ENCODE measurements at regions not wholly inside any gene's neighbourhood (a gene's known extent, or its start where the extent isn't known, plus 50 kb on each side); places are given as distances from the start of the nearest gene placed in this dataset.

- no peaks in the 10 kb centered on the region for H3K27me3 Mint-ChIP-seq
- H3K27ac Mint-ChIP-seq, result no peak overlapping the region
- no peaks in the 10 kb centered on the region for H3K4me1 ChIP-seq (ENCODE audit: insufficient read depth, low read length)
- no peak overlapping the region for H3K4me3 Mint-ChIP-seq
- ChIA-PET POLR2A (ENCODE audit: partially characterized antibody) (no interaction called here), CTCF (ENCODE audit: partially characterized antibody) (no interaction called here)
- peaks cover 4 to 29% (median 14%) of the 10 kb centered on the region in 8 donors for H3K9me3 Mint-ChIP-seq
- DNase-seq, result no peak
- H3K36me3 ChIP-seq (ENCODE audit: insufficient read depth, low read length), result no peaks in the 10 kb centered on the region
- no peak overlapping the region for H3K4me3 ChIP-seq (ENCODE audit: low read length in 2 of 2)
- H3K9me3 ChIP-seq (ENCODE audit: control insufficient read depth in 1 of 2, low read length in 2 of 2), result no peaks in the 10 kb centered on the region
- no peaks in the 10 kb centered on the region for H3K36me3 Mint-ChIP-seq
- H3K27ac ChIP-seq (ENCODE audit: low read depth, low read length), result no peak overlapping the region
- H3K27me3 ChIP-seq (ENCODE audit: insufficient read depth, low read length), result no peaks in the 10 kb centered on the region
- no peaks in the 10 kb centered on the region for H3K4me1 Mint-ChIP-seq
- intact Hi-C loops (cut with micrococcal nuclease), result no loop called here
Measured at GRCh38 chr11:80569832-80570231, 1129.0 kb upstream of the TENM4 start.

GRCh38 chr11:80565231-80565630 is 1124.4 kb upstream of the TENM4 start:
- Histone ChIP-seq H3K27ac (ENCODE audit: low read depth, low read length) (no peak overlapping the region), H3K27me3 (ENCODE audit: insufficient read depth, low read length) (no peaks in the 10 kb centered on the region), H3K9me3 (ENCODE audit: control insufficient read depth in 1 of 2, low read length in 2 of 2) (no peaks in the 10 kb centered on the region), H3K4me3 (ENCODE audit: low read length in 2 of 2) (no peak overlapping the region), H3K36me3 (ENCODE audit: insufficient read depth, low read length) (no peaks in the 10 kb centered on the region), H3K4me1 (ENCODE audit: insufficient read depth, low read length) (no peaks in the 10 kb centered on the region)
- peaks cover 0 to 17% (median 5%) of the 10 kb centered on the region in 8 donors for H3K9me3 Mint-ChIP-seq
- intact Hi-C loops (cut with micrococcal nuclease), result no loop called here
- H3K27me3 Mint-ChIP-seq, result no peaks in the 10 kb centered on the region
- no peak overlapping the region for H3K27ac Mint-ChIP-seq
- ChIA-PET CTCF (ENCODE audit: partially characterized antibody) (no interaction called here), POLR2A (ENCODE audit: partially characterized antibody) (no interaction called here)
- no peaks in the 10 kb centered on the region for H3K4me1 Mint-ChIP-seq
- H3K36me3 Mint-ChIP-seq, result no peaks in the 10 kb centered on the region
- no peak overlapping the region for H3K4me3 Mint-ChIP-seq
- DNase-seq, result no peak

- DNase-seq, result no peak
- intact Hi-C loops (cut with micrococcal nuclease), result no loop called here
- Histone ChIP-seq H3K27me3 (ENCODE audit: insufficient read depth, low read length) (no peaks in the 10 kb centered on the region), H3K36me3 (ENCODE audit: insufficient read depth, low read length) (no peaks in the 10 kb centered on the region), H3K4me3 (ENCODE audit: low read length in 2 of 2) (no peak overlapping the region), H3K27ac (ENCODE audit: low read depth, low read length) (no peak overlapping the region), H3K9me3 (ENCODE audit: control insufficient read depth in 1 of 2, low read length in 2 of 2) (no peaks in the 10 kb centered on the region), H3K4me1 (ENCODE audit: insufficient read depth, low read length) (no peaks in the 10 kb centered on the region)
- CTCF ChIA-PET (ENCODE audit: partially characterized antibody), result no interaction called here
- POLR2A ChIA-PET (ENCODE audit: partially characterized antibody), result no interaction called here
- H3K9me3 Mint-ChIP-seq, result peaks cover 0 to 14% (median 10%) of the 10 kb centered on the region in 8 donors
- H3K4me3 Mint-ChIP-seq, result no peak overlapping the region
- no peaks in the 10 kb centered on the region for H3K27me3 Mint-ChIP-seq
- no peaks in the 10 kb centered on the region for H3K4me1 Mint-ChIP-seq
- H3K27ac Mint-ChIP-seq, result no peak overlapping the region
- H3K36me3 Mint-ChIP-seq, result no peaks in the 10 kb centered on the region
Measured at GRCh38 chr11:80562523-80563125, 1121.8 kb upstream of the TENM4 start.

- DNase-seq, result no peak
- Mint-ChIP-seq H3K27ac (no peak overlapping the region), H3K27me3 (no peaks in the 10 kb centered on the region), H3K36me3 (no peaks in the 10 kb centered on the region), H3K4me3 (no peak overlapping the region), H3K4me1 (no peaks in the 10 kb centered on the region), H3K9me3 (peaks cover 0 to 20% (median 10%) of the 10 kb centered on the region in 8 donors)
- Histone ChIP-seq H3K9me3 (ENCODE audit: control insufficient read depth in 1 of 2, low read length in 2 of 2) (no peaks in the 10 kb centered on the region), H3K27me3 (ENCODE audit: insufficient read depth, low read length) (no peaks in the 10 kb centered on the region), H3K27ac (ENCODE audit: low read depth, low read length) (no peak overlapping the region), H3K4me3 (ENCODE audit: low read length in 2 of 2) (no peak overlapping the region), H3K4me1 (ENCODE audit: insufficient read depth, low read length) (no peaks in the 10 kb centered on the region), H3K36me3 (ENCODE audit: insufficient read depth, low read length) (no peaks in the 10 kb centered on the region)
- ChIA-PET CTCF (ENCODE audit: partially characterized antibody) (no interaction called here), POLR2A (ENCODE audit: partially characterized antibody) (no interaction called here)
- intact Hi-C loops (cut with micrococcal nuclease), result loop anchor here (10.0 kb wide), 1 partner anchor 65 kb away; no protein-coding TSS in a partner anchor
Measured at GRCh38 chr11:80559942-80560341, 1119.1 kb upstream of the TENM4 start.

- POLR2A ChIA-PET (ENCODE audit: partially characterized antibody), result no interaction called here
- Histone ChIP-seq H3K27me3 (ENCODE audit: insufficient read depth, low read length) (no peaks in the 10 kb centered on the region), H3K4me1 (ENCODE audit: insufficient read depth, low read length) (no peaks in the 10 kb centered on the region), H3K4me3 (ENCODE audit: low read length in 2 of 2) (no peak overlapping the region), H3K36me3 (ENCODE audit: insufficient read depth, low read length) (no peaks in the 10 kb centered on the region), H3K9me3 (ENCODE audit: control insufficient read depth in 1 of 2, low read length in 2 of 2) (no peaks in the 10 kb centered on the region), H3K27ac (ENCODE audit: low read depth, low read length) (no peak overlapping the region)
- intact Hi-C loops (cut with micrococcal nuclease), result loop anchor here (10.0 kb wide), 1 partner anchor 59 kb away; no protein-coding TSS in a partner anchor
- Mint-ChIP-seq H3K27ac (no peak overlapping the region), H3K27me3 (no peaks in the 10 kb centered on the region), H3K9me3 (peaks cover 0 to 18% (median 4%) of the 10 kb centered on the region in 8 donors), H3K36me3 (no peaks in the 10 kb centered on the region), H3K4me3 (no peak overlapping the region), H3K4me1 (no peaks in the 10 kb centered on the region)
- CTCF ChIA-PET (ENCODE audit: partially characterized antibody), result no interaction called here
- DNase-seq, result no peak
Measured at GRCh38 chr11:80553565-80553964, 1112.7 kb upstream of the TENM4 start.

- Histone ChIP-seq H3K27ac (ENCODE audit: low read depth, low read length) (no peak overlapping the region), H3K9me3 (ENCODE audit: control insufficient read depth in 1 of 2, low read length in 2 of 2) (no peaks in the 10 kb centered on the region), H3K4me3 (ENCODE audit: low read length in 2 of 2) (no peak overlapping the region), H3K4me1 (ENCODE audit: insufficient read depth, low read length) (no peaks in the 10 kb centered on the region), H3K36me3 (ENCODE audit: insufficient read depth, low read length) (no peaks in the 10 kb centered on the region), H3K27me3 (ENCODE audit: insufficient read depth, low read length) (no peaks in the 10 kb centered on the region)
- Mint-ChIP-seq H3K27ac (no peak overlapping the region), H3K36me3 (no peaks in the 10 kb centered on the region), H3K9me3 (peaks cover 0 to 11% (median 9%) of the 10 kb centered on the region in 8 donors), H3K4me1 (no peaks in the 10 kb centered on the region), H3K4me3 (no peak overlapping the region), H3K27me3 (no peaks in the 10 kb centered on the region)
- DNase-seq, result no peak
- CTCF ChIA-PET (ENCODE audit: partially characterized antibody), result no interaction called here
- POLR2A ChIA-PET (ENCODE audit: partially characterized antibody), result no interaction called here
- intact Hi-C loops (cut with micrococcal nuclease), result no loop called here
Measured at GRCh38 chr11:80542704-80543103, 1101.9 kb upstream of the TENM4 start.

GRCh38 chr11:80538040-80538439 is 1097.2 kb upstream of the TENM4 start:
- intact Hi-C loops (cut with micrococcal nuclease), result no loop called here
- no peaks in the 10 kb centered on the region for H3K4me1 Mint-ChIP-seq
- no peaks in the 10 kb centered on the region for H3K36me3 ChIP-seq (ENCODE audit: insufficient read depth, low read length)
- H3K27ac ChIP-seq (ENCODE audit: low read depth, low read length), result no peak overlapping the region
- H3K27me3 ChIP-seq (ENCODE audit: insufficient read depth, low read length), result no peaks in the 10 kb centered on the region
- no peaks in the 10 kb centered on the region for H3K4me1 ChIP-seq (ENCODE audit: insufficient read depth, low read length)
- no peaks in the 10 kb centered on the region for H3K36me3 Mint-ChIP-seq
- ChIA-PET POLR2A (ENCODE audit: partially characterized antibody) (no interaction called here), CTCF (ENCODE audit: partially characterized antibody) (no interaction called here)
- H3K9me3 Mint-ChIP-seq, result peaks cover 0 to 19% (median 12%) of the 10 kb centered on the region in 8 donors
- no peaks in the 10 kb centered on the region for H3K27me3 Mint-ChIP-seq
- no peak for DNase-seq
- no peak overlapping the region for H3K4me3 ChIP-seq (ENCODE audit: low read length in 2 of 2)
- no peak overlapping the region for H3K27ac Mint-ChIP-seq
- H3K9me3 ChIP-seq (ENCODE audit: control insufficient read depth in 1 of 2, low read length in 2 of 2), result no peaks in the 10 kb centered on the region
- no peak overlapping the region for H3K4me3 Mint-ChIP-seq

GRCh38 chr11:80533463-80533862 is 1092.6 kb upstream of the TENM4 start:
- H3K27ac Mint-ChIP-seq, result no peak overlapping the region
- DNase-seq, result no peak
- H3K4me1 Mint-ChIP-seq, result no peaks in the 10 kb centered on the region
- H3K9me3 ChIP-seq (ENCODE audit: control insufficient read depth in 1 of 2, low read length in 2 of 2), result no peaks in the 10 kb centered on the region
- no peak overlapping the region for H3K4me3 ChIP-seq (ENCODE audit: low read length in 2 of 2)
- H3K27me3 ChIP-seq (ENCODE audit: insufficient read depth, low read length), result no peaks in the 10 kb centered on the region
- intact Hi-C loops (cut with micrococcal nuclease), result no loop called here
- H3K27me3 Mint-ChIP-seq, result no peaks in the 10 kb centered on the region
- H3K27ac ChIP-seq (ENCODE audit: low read depth, low read length), result no peak overlapping the region
- ChIA-PET CTCF (ENCODE audit: partially characterized antibody) (no interaction called here), POLR2A (ENCODE audit: partially characterized antibody) (no interaction called here)
- peaks cover 0 to 30% (median 13%) of the 10 kb centered on the region in 8 donors for H3K9me3 Mint-ChIP-seq
- no peaks in the 10 kb centered on the region for H3K36me3 ChIP-seq (ENCODE audit: insufficient read depth, low read length)
- H3K36me3 Mint-ChIP-seq, result no peaks in the 10 kb centered on the region
- no peaks in the 10 kb centered on the region for H3K4me1 ChIP-seq (ENCODE audit: insufficient read depth, low read length)
- H3K4me3 Mint-ChIP-seq, result no peak overlapping the region

All from CD4-positive, alpha-beta memory T cell (primary cell).